ENCODE measurements at regions not wholly inside any gene's neighbourhood (a gene's known extent, or its start where the extent isn't known, plus 50 kb on each side); places are given as distances from the start of the nearest gene placed in this dataset.
A peak's percentile ranks its signal among the peaks of the same experiment; 100 is the strongest.

GRCh38 chr13:104987621-104988020 is 1547.8 kb downstream of the EFNB2 start:
- Histone ChIP-seq H3K27ac (ENCODE audit: low read depth, low read length) (no peak overlapping the region), H3K79me2 (ENCODE audit: control insufficient read depth, low read length) (no peaks in the 10 kb centered on the region), H3K4me3 (ENCODE audit: low read length) (no peak overlapping the region), H3K9me2 (replicated peaks; ENCODE audit: control insufficient read depth, low read length) (no peaks in the 10 kb centered on the region), H3K4me2 (ENCODE audit: low read length) (no peak overlapping the region), H4K20me1 (ENCODE audit: control insufficient read depth, insufficient read depth, low read depth, low read length) (no peaks in the 10 kb centered on the region), H3F3A (ENCODE audit: control insufficient read depth, insufficient read depth) (peaks cover 8% of the 10 kb centered on the region), H3K4me1 (ENCODE audit: control insufficient read depth, low read length) (peaks cover 22% of the 10 kb centered on the region), H3K9me3 (ENCODE audit: control insufficient read depth, insufficient read depth, low read length) (no peaks in the 10 kb centered on the region), H3K36me3 (ENCODE audit: control insufficient read depth, low read length) (0 out of 2 replicates have a peak, but pooled peaks cover 2% of the 10 kb centered on the region), H3K27me3 (ENCODE audit: control insufficient read depth, low read length) (no peaks in the 10 kb centered on the region)
- TF ChIP-seq CTCF (IDR thresholded peaks at IDR 0.05; ENCODE audit: low read depth, low read length, poor library complexity, severe bottlenecking) (no peak), EZH2phosphoT487 (IDR thresholded peaks at IDR 0.05; ENCODE audit: borderline replicate concordance, low read length) (no peak)

GRCh38 chr13:104984296-104984818 is 1551.1 kb downstream of the EFNB2 start:
- peak overlapping the region; percentile 73 for H3K4me2 ChIP-seq (ENCODE audit: low read length)
- TF ChIP-seq CTCF (IDR thresholded peaks at IDR 0.05; ENCODE audit: low read depth, low read length, poor library complexity, severe bottlenecking) (no peak), EZH2phosphoT487 (IDR thresholded peaks at IDR 0.05; ENCODE audit: borderline replicate concordance, low read length) (no peak)
- H3K9me3 ChIP-seq (ENCODE audit: control insufficient read depth, insufficient read depth, low read length): no peaks in the 10 kb centered on the region
- no peaks in the 10 kb centered on the region for H3K27me3 ChIP-seq (ENCODE audit: control insufficient read depth, low read length)
- peak overlapping the region; percentile 82 for H3K27ac ChIP-seq (ENCODE audit: low read depth, low read length)
- peaks cover 8% of the 10 kb centered on the region for H3F3A ChIP-seq (ENCODE audit: control insufficient read depth, insufficient read depth)
- H3K4me3 ChIP-seq (ENCODE audit: low read length): peak overlapping the region; percentile 56
- no peaks in the 10 kb centered on the region for H3K79me2 ChIP-seq (ENCODE audit: control insufficient read depth, low read length)
- 0 out of 2 replicates have a peak, but pooled peaks cover 2% of the 10 kb centered on the region for H3K36me3 ChIP-seq (ENCODE audit: control insufficient read depth, low read length)
- peaks cover 25% of the 10 kb centered on the region for H3K4me1 ChIP-seq (ENCODE audit: control insufficient read depth, low read length)
- H4K20me1 ChIP-seq (ENCODE audit: control insufficient read depth, insufficient read depth, low read depth, low read length): no peaks in the 10 kb centered on the region
- H3K9me2 ChIP-seq (replicated peaks; ENCODE audit: control insufficient read depth, low read length): no peaks in the 10 kb centered on the region

GRCh38 chr13:104983601-104984000 is 1551.9 kb downstream of the EFNB2 start:
- no peak overlapping the region for H3K4me3 ChIP-seq (ENCODE audit: low read length)
- H3K79me2 ChIP-seq (ENCODE audit: control insufficient read depth, low read length): no peaks in the 10 kb centered on the region
- H3K9me3 ChIP-seq (ENCODE audit: control insufficient read depth, insufficient read depth, low read length): no peaks in the 10 kb centered on the region
- no peaks in the 10 kb centered on the region for H3K27me3 ChIP-seq (ENCODE audit: control insufficient read depth, low read length)
- H3K36me3 ChIP-seq (ENCODE audit: control insufficient read depth, low read length): 0 out of 2 replicates have a peak, but pooled peaks cover 2% of the 10 kb centered on the region
- no peaks in the 10 kb centered on the region for H3K9me2 ChIP-seq (replicated peaks; ENCODE audit: control insufficient read depth, low read length)
- TF ChIP-seq EZH2phosphoT487 (IDR thresholded peaks at IDR 0.05; ENCODE audit: borderline replicate concordance, low read length) (no peak), CTCF (IDR thresholded peaks at IDR 0.05; ENCODE audit: low read depth, low read length, poor library complexity, severe bottlenecking) (no peak)
- H3K4me2 ChIP-seq (ENCODE audit: low read length): peak overlapping the region; percentile 73
- H4K20me1 ChIP-seq (ENCODE audit: control insufficient read depth, insufficient read depth, low read depth, low read length): no peaks in the 10 kb centered on the region
- peaks cover 8% of the 10 kb centered on the region for H3F3A ChIP-seq (ENCODE audit: control insufficient read depth, insufficient read depth)
- peaks cover 25% of the 10 kb centered on the region for H3K4me1 ChIP-seq (ENCODE audit: control insufficient read depth, low read length)
- peak overlapping the region; percentile 82 for H3K27ac ChIP-seq (ENCODE audit: low read depth, low read length)
